GM12878 (cell line): ENCODE measurements at regions not wholly inside any gene's neighbourhood (a gene's known extent, or its start where the extent isn't known, plus 50 kb on each side); places are given as distances from the start of the nearest gene placed in this dataset.

ENCODE experiments used
- CBX3 ChIP-seq: fragments of 200-600 bp; sonication (generic); IDR thresholded peaks from 2 replicates; pipeline ENCODE4 v1.6.1; 2016; ENCODE audit warnings: low read depth, borderline replicate concordance
- CHD2 ChIP-seq: IDR thresholded peaks from 2 replicates; pipeline ENCODE4 v1.6.1; 2011; ENCODE audit warnings: low read depth, low read length, improper control_type of control experiment, borderline replicate concordance
- CREM ChIP-seq: IDR thresholded peaks from 2 replicates; pipeline ENCODE4 v1.6.1; 2014; ENCODE audit warnings: antibody characterized with exemption, low read depth
- HDAC6 ChIP-seq: fragments of 200-600 bp; sonication (generic); IDR thresholded peaks from one replicate; pipeline ENCODE4 v1.8.0; 2017; ENCODE audit warnings: antibody characterized with exemption; ENCODE audit not compliant: unreplicated experiment
- MEF2B ChIP-seq: fragments of 450-650 bp; IDR thresholded peaks from 2 replicates; pipeline ENCODE4 v1.6.1; 2018; ENCODE audit warnings: mild to moderate bottlenecking, moderate library complexity; ENCODE audit not compliant: partially characterized antibody, poor library complexity, severe bottlenecking
- NFYB ChIP-seq: IDR thresholded peaks from 2 replicates; pipeline ENCODE4 v1.6.1; 2011; ENCODE audit warnings: low read depth, mild to moderate bottlenecking, low read length, improper control_type of control experiment, moderate library complexity; ENCODE audit not compliant: insufficient read depth
- POLR2AphosphoS5 ChIP-seq: IDR thresholded peaks from 2 replicates; pipeline ENCODE4 v1.6.1; 2011; ENCODE audit warnings: mild to moderate bottlenecking, low read length, inconsistent platforms
- RELA ChIP-seq: fragments of 450-650 bp; IDR thresholded peaks from 2 replicates; pipeline ENCODE4 v1.8.0; 2014; ENCODE audit warnings: borderline replicate concordance; ENCODE audit not compliant: partially characterized antibody
- SRF ChIP-seq, 2 experiments: IDR thresholded peaks; 2 replicates each; pipeline ENCODE4 v1.6.1; 2011; ENCODE audit warnings: low read depth in 2 of 2, low read length in 2 of 2, mild to moderate bottlenecking in 1 of 2, moderate library complexity in 1 of 2
- TARDBP ChIP-seq: IDR thresholded peaks from 2 replicates; pipeline ENCODE4 v1.6.1; 2016; ENCODE audit warnings: borderline replicate concordance
- ZBED1 ChIP-seq: IDR thresholded peaks from 2 replicates; pipeline ENCODE4 v1.6.1; 2016; ENCODE audit warnings: borderline replicate concordance
- ZNF622 ChIP-seq: fragments of 450-650 bp; IDR thresholded peaks from 2 replicates; pipeline ENCODE4 v1.6.1; 2017; ENCODE audit warnings: mild to moderate bottlenecking, inconsistent platforms
- TF ChIP-seq, protein P1 (sequence below): IDR thresholded peaks from 2 replicates; pipeline ENCODE4 v1.6.1; 2012; ENCODE audit warnings: low read depth, low read length, improper control_type of control experiment
- TF ChIP-seq, protein P2 (sequence below): IDR thresholded peaks from 2 replicates; pipeline ENCODE4 v1.6.1; 2011; ENCODE audit warnings: borderline replicate concordance, low read depth, mild to moderate bottlenecking, moderate library complexity, low read length; ENCODE audit not compliant: insufficient read depth, poor library complexity, severe bottlenecking
- TF ChIP-seq, protein P3 (sequence below): fragments of 450-650 bp; IDR thresholded peaks from 2 replicates; pipeline ENCODE4 v1.6.1; 2018; ENCODE audit warnings: borderline replicate concordance, mild to moderate bottlenecking; ENCODE audit not compliant: partially characterized antibody
- TF ChIP-seq, protein P4 (sequence below): IDR thresholded peaks from 2 replicates; pipeline ENCODE4 v1.6.1; 2011; ENCODE audit warnings: low read depth, low read length, improper control_type of control experiment, borderline replicate concordance
- TF ChIP-seq, protein P5 (sequence below): IDR thresholded peaks from 2 replicates; pipeline ENCODE4 v1.6.1; 2012; ENCODE audit warnings: low read depth, low read length, improper control_type of control experiment
- TF ChIP-seq, protein P6 (sequence below): fragments of 450-650 bp; IDR thresholded peaks from 2 replicates; pipeline ENCODE4 v1.6.1; 2017; ENCODE audit warnings: antibody characterized with exemption, mild to moderate bottlenecking, moderate library complexity

DNA sequence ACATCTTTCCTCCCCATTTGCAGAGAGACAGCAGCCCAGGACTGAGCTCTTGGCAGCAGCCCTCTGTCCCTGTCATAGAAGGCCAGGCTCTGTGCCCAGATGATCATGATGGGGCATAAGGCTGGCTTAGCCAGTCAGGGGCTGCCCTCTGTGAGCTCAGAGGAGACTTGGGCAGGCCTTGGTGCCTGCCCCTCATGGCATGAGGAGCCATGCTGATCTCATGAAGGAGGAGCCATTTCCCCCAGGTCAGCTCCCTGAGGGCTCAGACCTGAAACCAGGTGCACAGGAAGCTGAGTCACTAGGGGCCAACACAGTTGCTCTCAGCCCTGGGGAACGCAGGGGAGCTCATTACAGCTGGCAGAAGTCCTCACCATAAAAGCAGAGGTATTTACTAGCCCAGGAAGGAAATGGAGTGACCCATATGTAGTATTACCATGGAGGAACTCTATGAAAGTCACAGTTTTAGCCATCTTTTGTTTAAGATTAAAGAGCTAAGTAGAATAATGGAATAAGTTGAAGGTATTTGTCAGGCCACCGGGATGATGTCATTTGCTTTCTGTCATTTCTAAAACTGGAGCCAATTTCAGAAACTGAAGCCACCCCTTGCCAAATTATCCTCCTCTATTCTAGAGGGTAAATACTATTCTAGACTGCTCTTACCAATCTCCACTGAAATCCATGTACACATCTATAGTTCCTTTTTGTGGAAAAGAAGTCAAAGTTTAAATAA lies 362.4 kb upstream of the ZNF32 start (continued):
- TF ChIP-seq ZBED1 (peak; percentile 83; the same call in 1 of the 2 replicates), MEF2B (peak; percentile 89), SRF (IDR thresholded peaks at IDR 0.05; ENCODE audit: low read depth in 2 of 2, low read length in 2 of 2) (no peak), CBX3 (no peak), NFYB (no peak), CHD2 (no peak), CREM (peak; percentile 71), TARDBP (no peak), RELA (no peak), HDAC6 (no peak), ZNF622 (no peak), POLR2AphosphoS5 (no peak)
- TF ChIP-seq, protein P1, sequence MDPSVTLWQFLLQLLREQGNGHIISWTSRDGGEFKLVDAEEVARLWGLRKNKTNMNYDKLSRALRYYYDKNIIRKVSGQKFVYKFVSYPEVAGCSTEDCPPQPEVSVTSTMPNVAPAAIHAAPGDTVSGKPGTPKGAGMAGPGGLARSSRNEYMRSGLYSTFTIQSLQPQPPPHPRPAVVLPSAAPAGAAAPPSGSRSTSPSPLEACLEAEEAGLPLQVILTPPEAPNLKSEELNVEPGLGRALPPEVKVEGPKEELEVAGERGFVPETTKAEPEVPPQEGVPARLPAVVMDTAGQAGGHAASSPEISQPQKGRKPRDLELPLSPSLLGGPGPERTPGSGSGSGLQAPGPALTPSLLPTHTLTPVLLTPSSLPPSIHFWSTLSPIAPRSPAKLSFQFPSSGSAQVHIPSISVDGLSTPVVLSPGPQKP: peak; percentile 59; the same call in 1 of the 2 replicates
- TF ChIP-seq, protein P2, sequence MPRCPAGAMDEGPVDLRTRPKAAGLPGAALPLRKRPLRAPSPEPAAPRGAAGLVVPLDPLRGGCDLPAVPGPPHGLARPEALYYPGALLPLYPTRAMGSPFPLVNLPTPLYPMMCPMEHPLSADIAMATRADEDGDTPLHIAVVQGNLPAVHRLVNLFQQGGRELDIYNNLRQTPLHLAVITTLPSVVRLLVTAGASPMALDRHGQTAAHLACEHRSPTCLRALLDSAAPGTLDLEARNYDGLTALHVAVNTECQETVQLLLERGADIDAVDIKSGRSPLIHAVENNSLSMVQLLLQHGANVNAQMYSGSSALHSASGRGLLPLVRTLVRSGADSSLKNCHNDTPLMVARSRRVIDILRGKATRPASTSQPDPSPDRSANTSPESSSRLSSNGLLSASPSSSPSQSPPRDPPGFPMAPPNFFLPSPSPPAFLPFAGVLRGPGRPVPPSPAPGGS: peak; percentile 55
- TF ChIP-seq, protein P3, sequence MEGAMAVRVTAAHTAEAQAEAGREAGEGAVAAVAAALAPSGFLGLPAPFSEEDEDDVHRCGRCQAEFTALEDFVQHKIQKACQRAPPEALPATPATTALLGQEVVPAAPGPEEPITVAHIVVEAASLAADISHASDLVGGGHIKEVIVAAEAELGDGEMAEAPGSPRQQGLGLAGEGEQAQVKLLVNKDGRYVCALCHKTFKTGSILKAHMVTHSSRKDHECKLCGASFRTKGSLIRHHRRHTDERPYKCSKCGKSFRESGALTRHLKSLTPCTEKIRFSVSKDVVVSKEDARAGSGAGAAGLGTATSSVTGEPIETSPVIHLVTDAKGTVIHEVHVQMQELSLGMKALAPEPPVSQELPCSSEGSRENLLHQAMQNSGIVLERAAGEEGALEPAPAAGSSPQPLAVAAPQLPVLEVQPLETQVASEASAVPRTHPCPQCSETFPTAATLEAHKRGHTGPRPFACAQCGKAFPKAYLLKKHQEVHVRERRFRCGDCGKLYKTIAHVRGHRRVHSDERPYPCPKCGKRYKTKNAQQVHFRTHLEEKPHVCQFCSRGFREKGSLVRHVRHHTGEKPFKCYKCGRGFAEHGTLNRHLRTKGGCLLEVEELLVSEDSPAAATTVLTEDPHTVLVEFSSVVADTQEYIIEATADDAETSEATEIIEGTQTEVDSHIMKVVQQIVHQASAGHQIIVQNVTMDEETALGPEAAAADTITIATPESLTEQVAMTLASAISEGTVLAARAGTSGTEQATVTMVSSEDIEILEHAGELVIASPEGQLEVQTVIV: no peak
- TF ChIP-seq, protein P4, sequence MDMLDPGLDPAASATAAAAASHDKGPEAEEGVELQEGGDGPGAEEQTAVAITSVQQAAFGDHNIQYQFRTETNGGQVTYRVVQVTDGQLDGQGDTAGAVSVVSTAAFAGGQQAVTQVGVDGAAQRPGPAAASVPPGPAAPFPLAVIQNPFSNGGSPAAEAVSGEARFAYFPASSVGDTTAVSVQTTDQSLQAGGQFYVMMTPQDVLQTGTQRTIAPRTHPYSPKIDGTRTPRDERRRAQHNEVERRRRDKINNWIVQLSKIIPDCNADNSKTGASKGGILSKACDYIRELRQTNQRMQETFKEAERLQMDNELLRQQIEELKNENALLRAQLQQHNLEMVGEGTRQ: no peak; the same call in 1 of the 2 replicates
- TF ChIP-seq, protein P5, sequence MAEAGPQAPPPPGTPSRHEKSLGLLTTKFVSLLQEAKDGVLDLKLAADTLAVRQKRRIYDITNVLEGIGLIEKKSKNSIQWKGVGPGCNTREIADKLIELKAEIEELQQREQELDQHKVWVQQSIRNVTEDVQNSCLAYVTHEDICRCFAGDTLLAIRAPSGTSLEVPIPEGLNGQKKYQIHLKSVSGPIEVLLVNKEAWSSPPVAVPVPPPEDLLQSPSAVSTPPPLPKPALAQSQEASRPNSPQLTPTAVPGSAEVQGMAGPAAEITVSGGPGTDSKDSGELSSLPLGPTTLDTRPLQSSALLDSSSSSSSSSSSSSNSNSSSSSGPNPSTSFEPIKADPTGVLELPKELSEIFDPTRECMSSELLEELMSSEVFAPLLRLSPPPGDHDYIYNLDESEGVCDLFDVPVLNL: no peak
- TF ChIP-seq, protein P6, sequence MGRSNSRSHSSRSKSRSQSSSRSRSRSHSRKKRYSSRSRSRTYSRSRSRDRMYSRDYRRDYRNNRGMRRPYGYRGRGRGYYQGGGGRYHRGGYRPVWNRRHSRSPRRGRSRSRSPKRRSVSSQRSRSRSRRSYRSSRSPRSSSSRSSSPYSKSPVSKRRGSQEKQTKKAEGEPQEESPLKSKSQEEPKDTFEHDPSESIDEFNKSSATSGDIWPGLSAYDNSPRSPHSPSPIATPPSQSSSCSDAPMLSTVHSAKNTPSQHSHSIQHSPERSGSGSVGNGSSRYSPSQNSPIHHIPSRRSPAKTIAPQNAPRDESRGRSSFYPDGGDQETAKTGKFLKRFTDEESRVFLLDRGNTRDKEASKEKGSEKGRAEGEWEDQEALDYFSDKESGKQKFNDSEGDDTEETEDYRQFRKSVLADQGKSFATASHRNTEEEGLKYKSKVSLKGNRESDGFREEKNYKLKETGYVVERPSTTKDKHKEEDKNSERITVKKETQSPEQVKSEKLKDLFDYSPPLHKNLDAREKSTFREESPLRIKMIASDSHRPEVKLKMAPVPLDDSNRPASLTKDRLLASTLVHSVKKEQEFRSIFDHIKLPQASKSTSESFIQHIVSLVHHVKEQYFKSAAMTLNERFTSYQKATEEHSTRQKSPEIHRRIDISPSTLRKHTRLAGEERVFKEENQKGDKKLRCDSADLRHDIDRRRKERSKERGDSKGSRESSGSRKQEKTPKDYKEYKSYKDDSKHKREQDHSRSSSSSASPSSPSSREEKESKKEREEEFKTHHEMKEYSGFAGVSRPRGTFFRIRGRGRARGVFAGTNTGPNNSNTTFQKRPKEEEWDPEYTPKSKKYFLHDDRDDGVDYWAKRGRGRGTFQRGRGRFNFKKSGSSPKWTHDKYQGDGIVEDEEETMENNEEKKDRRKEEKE: no peak
